ENCODE measurements at regions not wholly inside any gene's neighbourhood (a gene's known extent, or its start where the extent isn't known, plus 50 kb on each side); places are given as distances from the start of the nearest gene placed in this dataset.

DNA sequence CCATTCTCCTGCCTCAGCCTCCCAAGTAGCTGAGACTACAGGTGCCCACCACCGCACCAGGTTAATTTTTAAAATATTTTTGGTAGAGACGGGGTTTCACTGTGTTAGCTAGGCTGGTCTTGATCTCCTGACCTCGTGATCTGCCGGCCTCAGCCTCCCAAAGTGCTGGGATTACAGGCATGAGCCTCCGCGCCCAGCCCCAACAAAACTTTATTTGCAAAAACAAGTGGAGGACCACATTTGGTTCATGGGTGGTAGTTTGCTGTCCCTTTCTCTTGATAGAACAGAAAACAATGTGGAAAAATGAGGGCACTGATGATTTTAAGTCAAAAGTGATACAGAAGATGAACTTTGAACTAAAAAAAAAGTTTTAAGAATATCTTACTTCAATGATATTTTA is 121.8 kb upstream of the SERPIND1 start:
- Histone ChIP-seq H3K27me3 (no peaks in the 10 kb centered on the region), H3K4me1 (no peaks in the 10 kb centered on the region), H3K27ac (no peak overlapping the region), H3K4me3 (no peak overlapping the region), H3K36me3 (no peaks in the 10 kb centered on the region), H3K9me3 (no peaks in the 10 kb centered on the region)
- TF ChIP-seq CTCF (IDR thresholded peaks at IDR 0.05) (no peak), POLR2A (IDR thresholded peaks at IDR 0.05) (no peak), EP300 (IDR thresholded peaks at IDR 0.05) (no peak), POLR2AphosphoS5 (IDR thresholded peaks at IDR 0.05) (no peak)
- no peak for DNase-seq (ENCODE audit: low spot score in 2 of 2)
- 95% methylated on average over 6 of the region's 6 CpGs for WGBS

- 96% methylated on average over 4 of the region's 6 CpGs for WGBS
These were observed 121.3 kb upstream of the SERPIND1 start for GRCh38 chr22:20652582-20652981.

GRCh38 chr22:20653012-20653794 is 120.7 kb upstream of the SERPIND1 start:
- 91% methylated on average over 7 of the region's 7 CpGs for WGBS
- no peaks in the 10 kb centered on the region for H3K9me3 ChIP-seq
- no peak for TF ChIP-seq POLR2AphosphoS5 (IDR thresholded peaks at IDR 0.05)
- TF ChIP-seq CTCF (IDR thresholded peaks at IDR 0.05): no peak
- TF ChIP-seq POLR2A (IDR thresholded peaks at IDR 0.05): no peak
- TF ChIP-seq EP300 (IDR thresholded peaks at IDR 0.05): no peak
- H3K4me1 ChIP-seq: no peaks in the 10 kb centered on the region
- no peaks in the 10 kb centered on the region for H3K27me3 ChIP-seq
- H3K27ac ChIP-seq: no peak overlapping the region
- DNase-seq (ENCODE audit: low spot score in 2 of 2): peak in 1 of 2 donors; percentile 32
- no peak overlapping the region for H3K4me3 ChIP-seq
- H3K36me3 ChIP-seq: no peaks in the 10 kb centered on the region

More at GRCh38 chr22:20652582-20652981, 121.3 kb upstream of the SERPIND1 start:
- Histone ChIP-seq H3K36me3 (no peaks in the 10 kb centered on the region), H3K27me3 (no peaks in the 10 kb centered on the region), H3K9me3 (no peaks in the 10 kb centered on the region), H3K4me1 (no peaks in the 10 kb centered on the region), H3K27ac (no peak overlapping the region), H3K4me3 (no peak overlapping the region)
- TF ChIP-seq POLR2AphosphoS5 (IDR thresholded peaks at IDR 0.05) (no peak), POLR2A (IDR thresholded peaks at IDR 0.05) (no peak), EP300 (IDR thresholded peaks at IDR 0.05) (no peak)
- no peak for DNase-seq (ENCODE audit: low spot score in 2 of 2)

DNA sequence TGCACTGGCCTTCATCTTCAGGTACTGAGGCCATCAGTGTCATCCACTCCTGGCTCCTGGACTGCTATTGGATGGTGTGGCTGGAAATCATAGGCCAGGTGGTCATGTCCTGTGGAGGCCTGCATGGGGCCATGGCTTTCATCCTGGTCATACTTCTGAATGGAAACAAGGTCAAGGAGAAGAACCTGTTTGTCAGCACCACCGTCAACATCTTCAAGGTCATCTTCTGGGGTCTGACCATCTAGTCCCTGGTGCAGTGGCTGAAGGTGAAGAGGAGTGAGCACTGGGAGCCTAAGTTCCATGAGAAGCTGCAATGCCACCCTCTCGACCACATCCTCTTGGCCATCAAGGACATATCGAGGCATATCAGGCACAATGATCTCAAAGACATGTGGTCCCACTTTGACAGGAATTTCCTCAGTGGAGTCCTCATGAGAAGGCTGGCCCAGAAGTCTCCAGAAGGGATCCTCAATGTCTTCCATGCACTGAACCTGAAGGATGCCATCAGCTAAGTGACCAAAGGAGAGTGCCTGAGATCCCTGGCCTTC is 120.0 kb upstream of the SERPIND1 start:
- Histone ChIP-seq H3K9me3 (no peaks in the 10 kb centered on the region), H3K27me3 (no peaks in the 10 kb centered on the region), H3K27ac (no peak overlapping the region), H3K36me3 (no peaks in the 10 kb centered on the region), H3K4me1 (no peaks in the 10 kb centered on the region), H3K4me3 (no peak overlapping the region)
- WGBS: 86% methylated on average over 1 of the region's 3 CpGs
- TF ChIP-seq POLR2AphosphoS5 (IDR thresholded peaks at IDR 0.05) (no peak), CTCF (IDR thresholded peaks at IDR 0.05) (no peak), POLR2A (IDR thresholded peaks at IDR 0.05) (no peak), EP300 (IDR thresholded peaks at IDR 0.05) (no peak)
- no peak for DNase-seq (ENCODE audit: low spot score in 2 of 2)

- no peak for DNase-seq (ENCODE audit: low spot score in 2 of 2)
- 89% methylated on average over 6 of the region's 20 CpGs for WGBS
- no peak for TF ChIP-seq EP300 (IDR thresholded peaks at IDR 0.05)
- TF ChIP-seq POLR2A (IDR thresholded peaks at IDR 0.05): no peak
- no peak for TF ChIP-seq CTCF (IDR thresholded peaks at IDR 0.05)
- no peak for TF ChIP-seq POLR2AphosphoS5 (IDR thresholded peaks at IDR 0.05)
These were observed 119.3 kb upstream of the SERPIND1 start for GRCh38 chr22:20654343-20655208.

More at GRCh38 chr22:20654343-20655208, 119.3 kb upstream of the SERPIND1 start:
- H3K4me1 ChIP-seq: no peaks in the 10 kb centered on the region
- no peaks in the 10 kb centered on the region for H3K9me3 ChIP-seq
- no peaks in the 10 kb centered on the region for H3K36me3 ChIP-seq
- H3K27me3 ChIP-seq: no peaks in the 10 kb centered on the region
- H3K27ac ChIP-seq: no peak overlapping the region
- no peak overlapping the region for H3K4me3 ChIP-seq

All from suprapubic skin (tissue), 4 donors.